ENCODE measurements at regions not wholly inside any gene's neighbourhood (a gene's known extent, or its start where the extent isn't known, plus 50 kb on each side); places are given as distances from the start of the nearest gene placed in this dataset.

DNA sequence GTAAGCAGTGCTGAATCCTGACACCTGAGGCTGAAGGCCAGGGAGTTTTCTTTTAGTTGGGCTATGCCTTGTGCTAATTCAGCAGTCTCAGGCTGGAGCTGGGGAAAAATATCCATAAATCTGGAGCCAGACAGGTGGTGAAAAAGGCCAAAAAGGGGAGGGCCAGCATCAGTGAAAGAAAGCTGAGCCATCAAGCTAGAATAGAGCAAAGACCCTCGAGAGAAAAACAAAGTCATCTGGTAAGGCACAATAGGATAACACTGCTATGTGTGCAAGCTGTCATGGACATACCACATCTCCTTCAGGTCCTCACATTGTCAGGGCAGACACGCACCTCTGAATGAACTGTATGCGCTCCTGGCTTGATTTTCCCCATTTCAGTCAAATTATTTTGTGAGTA lies 687.9 kb downstream of the SQOR start:
- Mint-ChIP-seq H3K27me3 (ENCODE audit: low read depth) (no peaks in the 10 kb centered on the region), H3K4me3 (no peak overlapping the region), H3K4me1 (peaks cover 16 to 18% of the 10 kb centered on the region in 2 experiments), H3K9me3 (no peaks in the 10 kb centered on the region), H3K36me3 (ENCODE audit: insufficient read depth in 1 of 3, low read depth in 3 of 3) (no peaks in the 10 kb centered on the region), H3K27ac (no peak overlapping the region)
- TF ChIP-seq, protein P1, sequence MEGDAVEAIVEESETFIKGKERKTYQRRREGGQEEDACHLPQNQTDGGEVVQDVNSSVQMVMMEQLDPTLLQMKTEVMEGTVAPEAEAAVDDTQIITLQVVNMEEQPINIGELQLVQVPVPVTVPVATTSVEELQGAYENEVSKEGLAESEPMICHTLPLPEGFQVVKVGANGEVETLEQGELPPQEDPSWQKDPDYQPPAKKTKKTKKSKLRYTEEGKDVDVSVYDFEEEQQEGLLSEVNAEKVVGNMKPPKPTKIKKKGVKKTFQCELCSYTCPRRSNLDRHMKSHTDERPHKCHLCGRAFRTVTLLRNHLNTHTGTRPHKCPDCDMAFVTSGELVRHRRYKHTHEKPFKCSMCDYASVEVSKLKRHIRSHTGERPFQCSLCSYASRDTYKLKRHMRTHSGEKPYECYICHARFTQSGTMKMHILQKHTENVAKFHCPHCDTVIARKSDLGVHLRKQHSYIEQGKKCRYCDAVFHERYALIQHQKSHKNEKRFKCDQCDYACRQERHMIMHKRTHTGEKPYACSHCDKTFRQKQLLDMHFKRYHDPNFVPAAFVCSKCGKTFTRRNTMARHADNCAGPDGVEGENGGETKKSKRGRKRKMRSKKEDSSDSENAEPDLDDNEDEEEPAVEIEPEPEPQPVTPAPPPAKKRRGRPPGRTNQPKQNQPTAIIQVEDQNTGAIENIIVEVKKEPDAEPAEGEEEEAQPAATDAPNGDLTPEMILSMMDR (conservative IDR thresholded peaks at IDR 0.05), result no peak
- Histone ChIP-seq H3K79me1 (ENCODE audit: insufficient read depth, low read depth, low read length, poor library complexity, severe bottlenecking) (no peaks in the 10 kb centered on the region), H3K4me2 (ENCODE audit: insufficient read depth, insufficient read length, low read length) (no peak overlapping the region), H3K9ac (ENCODE audit: extremely low read depth, insufficient read length, low read length) (no peak overlapping the region), H4K8ac (replicated peaks; ENCODE audit: insufficient read length, low read depth, low read length) (no peak overlapping the region), H3K14ac (ENCODE audit: insufficient read depth, low read length) (no peak overlapping the region), H3K9me3 (ENCODE audit: control insufficient read depth, low read depth, low read length) (no peaks in the 10 kb centered on the region), H3T11ph (ENCODE audit: low read length) (no peak overlapping the region), H3K4me1 (ENCODE audit: insufficient read depth, low read length) (no peaks in the 10 kb centered on the region), H3K23me2 (ENCODE audit: insufficient read length, low read depth, low read length, poor library complexity, severe bottlenecking) (no peaks in the 10 kb centered on the region), H3K23ac (ENCODE audit: insufficient read length, low read depth, low read length) (no peak overlapping the region), H3K27ac (ENCODE audit: insufficient read length, low read depth, low read length) (no peak overlapping the region), H3K18ac (ENCODE audit: insufficient read length, low read depth, low read length) (no peak overlapping the region), H2BK12ac (ENCODE audit: insufficient read length, low read depth, low read length) (no peak overlapping the region), H2BK120ac (ENCODE audit: low read depth, low read length, poor library complexity, severe bottlenecking) (no peak overlapping the region), H2BK20ac (ENCODE audit: low read depth, low read length, poor library complexity, severe bottlenecking) (no peak overlapping the region), H3K27me3 (ENCODE audit: insufficient read depth, low read length) (no peaks in the 10 kb centered on the region), H2BK5ac (ENCODE audit: insufficient read length, low read length) (no peak overlapping the region), H3K79me2 (ENCODE audit: insufficient read depth, low read length) (no peaks in the 10 kb centered on the region), H4K20me1 (ENCODE audit: control insufficient read depth, insufficient read depth, insufficient read length) (no peaks in the 10 kb centered on the region), H2BK15ac (ENCODE audit: low read depth, low read length) (no peak overlapping the region), H4K91ac (ENCODE audit: insufficient read length, low read depth, low read length) (no peak overlapping the region), H3K56ac (ENCODE audit: insufficient read length, low read depth, low read length) (no peak overlapping the region), H2AK5ac (ENCODE audit: insufficient read length, low read length) (no peak overlapping the region), H2AFZ (ENCODE audit: low read length) (no peak overlapping the region), H4K5ac (ENCODE audit: insufficient read length, low read depth, low read length) (no peak overlapping the region), H3K4ac (ENCODE audit: low read depth, low read length) (no peak overlapping the region)
- no peak for DNase-seq
- WGBS (ENCODE audit: extremely low coverage, insufficient read length, low lambda C conversion rate), result no CpG with 5 or more reads among the region's 3 CpGs

All from H9 (cell line).